Effector CD8-positive, alpha-beta T cell (primary cell): ENCODE measurements at regions not wholly inside any gene's neighbourhood (a gene's known extent, or its start where the extent isn't known, plus 50 kb on each side); places are given as distances from the start of the nearest gene placed in this dataset.
"Not testable (repeated sequence)": the region's sequence is repeated elsewhere in the genome, so short reads cannot be mapped to it uniquely, and the experiment has no call there.

ENCODE experiments used
- DNase-seq: peaks from one replicate; lab custom pipeline; 2025; lab: John Stamatoyannopoulos, UW

GRCh38 chr22:27062910-27063309, 405.5 kb downstream of the MIAT start:
- DNase-seq = no peak

- DNase-seq = no peak
These were observed 406.0 kb downstream of the MIAT start for GRCh38 chr22:27063406-27063805.

- no peak for DNase-seq
These were observed 406.5 kb downstream of the MIAT start for GRCh38 chr22:27063841-27064240.

- DNase-seq = no peak
These were observed 407.0 kb downstream of the MIAT start for GRCh38 chr22:27064386-27064785.

- no peak for DNase-seq
These were observed 407.9 kb downstream of the MIAT start for GRCh38 chr22:27065279-27065678.

GRCh38 chr22:27066856-27067255, 409.5 kb downstream of the MIAT start:
- DNase-seq = no peak

- no peak for DNase-seq
These were observed 410.7 kb downstream of the MIAT start for GRCh38 chr22:27068121-27068520.

- no peak for DNase-seq
These were observed 413.2 kb downstream of the MIAT start for GRCh38 chr22:27070594-27070993.

- DNase-seq = no peak
These were observed 416.4 kb downstream of the MIAT start for GRCh38 chr22:27073601-27074425.

GRCh38 chr22:27075028-27075678, 417.8 kb downstream of the MIAT start:
- DNase-seq = no peak

GRCh38 chr22:27075891-27076290, 418.5 kb downstream of the MIAT start:
- DNase-seq = no peak

- DNase-seq = not testable (repeated sequence)
These were observed 420.7 kb downstream of the MIAT start for GRCh38 chr22:27078064-27078463.

GRCh38 chr22:27080036-27080578, 422.7 kb downstream of the MIAT start:
- DNase-seq = no peak

GRCh38 chr22:27080863-27081262, 423.5 kb downstream of the MIAT start:
- DNase-seq = no peak

- DNase-seq = no peak
These were observed 426.2 kb downstream of the MIAT start for GRCh38 chr22:27083610-27084009.

- no peak for DNase-seq
These were observed 426.7 kb downstream of the MIAT start for GRCh38 chr22:27084130-27084529.

- DNase-seq = no peak
These were observed 429.0 kb downstream of the MIAT start for GRCh38 chr22:27086080-27087044.

GRCh38 chr22:27087051-27087450, 429.7 kb downstream of the MIAT start:
- no peak for DNase-seq

- DNase-seq = no peak
These were observed 430.6 kb downstream of the MIAT start for GRCh38 chr22:27088026-27088425.

GRCh38 chr22:27089264-27089663, 431.9 kb downstream of the MIAT start:
- DNase-seq = no peak

- DNase-seq = no peak
These were observed 433.2 kb downstream of the MIAT start for GRCh38 chr22:27090611-27091011.

GRCh38 chr22:27093422-27093821, 436.0 kb downstream of the MIAT start:
- DNase-seq = no peak
